DND-41 (cell line): ENCODE measurements at regions not wholly inside any gene's neighbourhood (a gene's known extent, or its start where the extent isn't known, plus 50 kb on each side); places are given as distances from the start of the nearest gene placed in this dataset.

ENCODE experiments used
- ATAC-seq: fragments of 200-7000 bp; cut with Tn5 transposase; 3 replicates; pipeline ENCODE4 v1.9.1; 2021; ENCODE audit warnings: low read depth; ENCODE audit not compliant: insufficient read depth
- DNase-seq: peaks from one replicate; pipeline ENCODE4 v3.0.0-alpha.2; 2020
- H2AFZ ChIP-seq: 2 replicates; pipeline ENCODE4 v1.6.0; 2012; ENCODE audit warnings: low read depth, low read length
- H3K27ac ChIP-seq: 2 replicates; pipeline ENCODE4 v1.5.1; 2012; ENCODE audit warnings: low read length, inconsistent platforms
- H3K27me3 ChIP-seq: fragments of 200-600 bp; sonication (generic); 2 replicates; pipeline ENCODE4 v1.6.0; 2012; ENCODE audit warnings: low read length, mild to moderate bottlenecking, inconsistent platforms; ENCODE audit not compliant: insufficient read depth, poor library complexity
- H3K36me3 ChIP-seq: 2 replicates; pipeline ENCODE4 v1.5.1; 2012; ENCODE audit warnings: low read length, inconsistent platforms; ENCODE audit not compliant: insufficient read depth
- H3K4me1 ChIP-seq: 2 replicates; pipeline ENCODE4 v1.5.1; 2012; ENCODE audit warnings: mild to moderate bottlenecking, low read length; ENCODE audit not compliant: insufficient read depth
- H3K4me2 ChIP-seq: 2 replicates; pipeline ENCODE4 v1.6.0; 2012; ENCODE audit warnings: mild to moderate bottlenecking, moderate library complexity, low read length, inconsistent platforms; ENCODE audit not compliant: insufficient read depth
- H3K4me3 ChIP-seq, 2 experiments: fragments of 200-600 bp in 1 of 2; shearing (Covaris generic) in 1 of 2; 2 replicates each; pipeline ENCODE4 v1.5.1; 2012 to 2016; ENCODE audit warnings: inconsistent platforms in 2 of 2, low read length in 2 of 2, mild to moderate bottlenecking in 2 of 2, low read depth in 1 of 2, moderate library complexity in 1 of 2
- H3K79me2 ChIP-seq: 2 replicates; pipeline ENCODE4 v1.6.0; 2012; ENCODE audit warnings: low read length, inconsistent platforms; ENCODE audit not compliant: insufficient read depth
- H3K9ac ChIP-seq: 2 replicates; pipeline ENCODE4 v1.6.0; 2012; ENCODE audit warnings: low read depth, mild to moderate bottlenecking, inconsistent platforms, low read length, moderate library complexity
- H3K9me3 ChIP-seq: 2 replicates; pipeline ENCODE4 v1.5.1; 2012; ENCODE audit warnings: low read length, moderate library complexity, mild to moderate bottlenecking, inconsistent platforms; ENCODE audit not compliant: insufficient read depth, severe bottlenecking
- H4K20me1 ChIP-seq: 2 replicates; pipeline ENCODE4 v1.6.0; 2012; ENCODE audit warnings: low read length; ENCODE audit not compliant: insufficient read depth
- CTCF ChIP-seq: IDR thresholded peaks from 2 replicates; pipeline ENCODE4 v1.5.1; 2012; ENCODE audit warnings: borderline replicate concordance, low read length, moderate library complexity, mild to moderate bottlenecking; ENCODE audit not compliant: poor library complexity, severe bottlenecking; ENCODE audit errors: extremely low read depth
- EZH2 ChIP-seq: IDR thresholded peaks from 3 replicates; pipeline ENCODE4 v1.6.1; 2012; ENCODE audit warnings: borderline replicate concordance, low read depth, mild to moderate bottlenecking, moderate library complexity, low read length, inconsistent platforms; ENCODE audit not compliant: severe bottlenecking

- no peaks in the 10 kb centered on the region for H3K27me3 ChIP-seq
- H3K4me1 ChIP-seq = no peaks in the 10 kb centered on the region
- no peaks in the 10 kb centered on the region for H3K79me2 ChIP-seq
- ATAC-seq (no peak), DNase-seq (no peak)
- H3K9me3 ChIP-seq = no peaks in the 10 kb centered on the region
- no peak overlapping the region for H2AFZ ChIP-seq
- no peak overlapping the region for H3K4me3 ChIP-seq
- H3K4me2 ChIP-seq = no peak overlapping the region
- H3K36me3 ChIP-seq = no peaks in the 10 kb centered on the region
- no peak overlapping the region for H3K9ac ChIP-seq
- TF ChIP-seq CTCF (no peak), EZH2 (no peak)
- no peak overlapping the region for H3K27ac ChIP-seq
- no peaks in the 10 kb centered on the region for H4K20me1 ChIP-seq
These were observed 278.5 kb downstream of the ISL1 start for GRCh38 chr5:51661646-51662265.

DNA sequence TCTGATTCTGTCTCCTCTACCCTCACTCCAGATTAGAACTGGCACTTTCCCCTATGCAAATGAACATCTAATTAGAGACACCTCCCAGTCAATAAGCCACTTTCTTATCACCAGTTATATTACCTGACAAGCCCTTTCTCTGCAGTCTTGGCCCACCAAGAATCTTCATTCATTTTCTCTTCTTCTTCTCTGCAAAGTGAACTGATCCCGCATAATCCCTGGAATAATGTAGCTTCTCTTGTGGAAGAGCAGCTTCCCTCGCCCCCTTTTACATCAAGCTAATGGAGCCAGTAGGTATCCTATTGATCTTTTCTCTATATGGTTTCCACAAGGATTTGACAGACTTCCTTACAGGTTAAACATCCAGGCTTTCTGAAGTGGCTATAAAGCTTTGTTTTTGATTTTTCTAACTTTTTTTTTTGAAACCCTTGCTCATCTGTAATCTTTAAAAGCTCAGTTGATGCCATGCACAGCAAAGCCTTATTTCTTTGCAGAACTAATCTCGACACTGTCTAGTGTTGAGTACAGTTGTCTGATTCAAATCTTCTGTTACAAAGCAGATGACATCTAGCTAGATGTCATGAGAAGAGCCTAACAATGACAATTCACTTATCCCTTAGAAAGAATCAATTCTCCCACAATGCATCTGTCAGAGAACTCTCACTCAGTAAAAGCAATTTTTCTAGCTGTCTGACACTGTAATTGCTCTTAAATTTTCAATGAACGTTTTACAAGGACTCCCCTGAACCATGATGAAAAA lies 281.4 kb downstream of the ISL1 start:
- Histone ChIP-seq H2AFZ (no peak overlapping the region), H3K4me1 (no peaks in the 10 kb centered on the region), H4K20me1 (no peaks in the 10 kb centered on the region), H3K9me3 (no peaks in the 10 kb centered on the region), H3K36me3 (no peaks in the 10 kb centered on the region), H3K9ac (no peak overlapping the region), H3K27me3 (no peaks in the 10 kb centered on the region), H3K4me2 (no peak overlapping the region), H3K4me3 (no peak overlapping the region), H3K27ac (no peak overlapping the region), H3K79me2 (no peaks in the 10 kb centered on the region)
- no peak for ATAC-seq
- TF ChIP-seq CTCF (no peak), EZH2 (no peak)
- no peak for DNase-seq

DNA sequence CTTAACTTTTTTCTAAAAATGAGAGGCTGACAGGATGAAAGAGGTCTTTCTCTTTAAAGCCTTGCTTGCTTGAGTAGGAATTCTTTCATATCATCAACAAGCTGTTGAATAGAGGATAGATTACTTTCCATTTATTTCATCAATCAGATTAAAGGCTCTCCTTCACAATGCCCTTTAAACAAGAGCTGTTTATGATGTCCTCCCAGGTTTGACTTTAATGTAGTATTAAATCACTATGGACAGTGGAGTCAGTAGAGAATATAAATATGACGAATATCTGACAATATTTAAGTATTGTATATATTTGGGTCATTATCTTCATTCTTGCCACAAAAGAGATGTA lies 282.0 kb downstream of the ISL1 start:
- ATAC-seq (no peak), DNase-seq (no peak)
- no peaks in the 10 kb centered on the region for H3K79me2 ChIP-seq
- H2AFZ ChIP-seq = no peak overlapping the region
- H3K27me3 ChIP-seq = no peaks in the 10 kb centered on the region
- no peaks in the 10 kb centered on the region for H3K4me1 ChIP-seq
- no peaks in the 10 kb centered on the region for H4K20me1 ChIP-seq
- no peak overlapping the region for H3K4me2 ChIP-seq
- H3K4me3 ChIP-seq = no peak overlapping the region
- TF ChIP-seq EZH2 (no peak), CTCF (no peak)
- H3K27ac ChIP-seq = no peak overlapping the region
- no peaks in the 10 kb centered on the region for H3K36me3 ChIP-seq
- H3K9ac ChIP-seq = no peak overlapping the region
- no peaks in the 10 kb centered on the region for H3K9me3 ChIP-seq
